Stimulated activated CD4-positive, alpha-beta T cell treated with anti-CD3 and anti-CD28 coated beads, Interleukin-2, amount 100 ng/mL, for 48 hours (primary cell): ENCODE measurements at regions not wholly inside any gene's neighbourhood (a gene's known extent, or its start where the extent isn't known, plus 50 kb on each side); places are given as distances from the start of the nearest gene placed in this dataset.
"Not testable (repeated sequence)": the region's sequence is repeated elsewhere in the genome, so short reads cannot be mapped to it uniquely, and the experiment has no call there.

ENCODE experiments used
- DNase-seq, 2 donors: peaks; one replicate each; pipeline ENCODE4 v3.0.0-alpha.2; 2020

DNA sequence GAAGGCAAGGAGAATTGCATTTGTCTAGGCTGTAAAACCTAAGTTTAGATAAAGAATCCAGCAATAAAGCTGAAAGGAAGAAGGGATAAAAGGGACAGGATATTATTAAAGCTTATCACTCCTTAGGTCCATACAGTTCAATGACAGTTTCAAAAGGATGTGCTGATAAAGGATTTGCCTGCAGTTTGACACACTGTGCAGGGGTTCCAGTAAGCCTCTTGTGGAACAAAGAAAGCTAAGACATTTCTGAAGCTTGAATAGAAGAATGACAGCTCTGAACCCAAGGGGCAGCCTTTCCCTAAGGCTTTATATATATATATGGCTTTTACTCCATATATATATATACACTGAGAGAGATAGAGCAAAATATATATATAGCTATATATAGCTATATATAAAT lies 276.8 kb upstream of the GRM3 start:
- no peak for DNase-seq

DNA sequence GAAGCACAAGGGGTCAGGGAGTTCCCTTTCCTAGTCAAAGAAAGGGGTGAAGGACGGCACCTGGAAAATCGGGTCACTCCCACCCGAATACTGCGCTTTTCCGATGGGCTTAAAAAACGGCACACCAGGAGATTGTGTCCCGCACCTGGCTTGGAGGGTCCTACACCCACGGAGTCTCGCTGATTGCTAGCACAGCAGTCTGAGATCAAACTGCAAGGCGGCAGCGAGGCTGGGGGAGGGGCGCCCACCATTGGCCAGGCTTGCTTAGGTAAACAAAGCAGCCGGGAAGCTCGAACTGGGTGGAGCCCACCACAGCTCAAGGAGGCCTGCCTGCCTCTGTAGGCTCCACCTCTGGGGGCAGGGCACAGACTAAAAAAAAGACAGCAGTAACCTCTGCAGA lies 303.3 kb upstream of the GRM3 start:
- DNase-seq, result not testable (repeated sequence)

DNA sequence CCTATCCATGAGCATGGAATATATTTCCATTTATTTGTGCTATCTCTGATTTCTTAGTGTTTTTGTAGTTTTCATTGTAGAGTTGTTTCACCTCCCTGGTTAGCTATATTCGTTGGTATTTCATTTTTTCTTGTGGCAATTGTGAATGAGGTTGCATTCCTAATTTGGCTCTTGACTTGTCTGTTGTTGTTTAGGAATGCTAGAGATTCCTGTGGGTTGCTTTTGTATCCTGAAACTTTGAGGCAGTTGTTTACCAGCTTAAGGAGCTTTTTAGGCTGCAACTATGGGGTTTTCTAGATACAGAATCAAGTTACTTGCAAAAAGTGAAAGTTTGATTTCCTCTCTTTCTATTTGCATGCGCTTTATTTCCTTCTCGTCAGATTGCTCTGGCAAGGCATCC lies 304.7 kb upstream of the GRM3 start:
- DNase-seq, result no peak

DNA sequence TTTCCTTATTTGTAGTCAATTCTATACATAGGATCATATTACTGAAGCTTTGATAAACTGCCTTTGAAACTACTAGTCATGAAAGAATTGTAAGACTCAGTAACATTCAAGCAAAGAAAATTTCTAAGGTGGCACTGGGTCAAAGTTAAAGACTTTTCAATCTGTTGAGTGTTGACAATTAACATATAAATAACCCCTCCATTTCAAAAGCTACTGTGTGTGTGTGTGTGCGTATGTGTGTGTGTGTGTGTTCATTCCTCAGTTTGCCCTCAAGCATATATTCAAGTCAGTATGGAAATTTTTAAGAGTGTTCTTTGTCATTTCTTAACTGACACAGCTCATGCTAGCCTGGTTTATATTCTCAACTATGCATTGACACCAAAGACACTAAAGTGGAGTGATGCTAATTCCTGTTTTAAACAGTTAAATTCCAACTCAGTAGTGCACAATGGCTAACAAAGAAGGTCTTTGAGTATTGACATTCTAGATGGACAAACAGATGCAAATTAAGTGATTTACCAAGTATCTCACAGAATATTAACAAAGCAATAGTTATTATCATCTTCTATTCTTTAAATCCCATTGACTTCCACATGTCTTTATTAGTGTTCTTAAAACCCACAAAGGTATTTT lies 314.8 kb upstream of the GRM3 start:
- no peak for DNase-seq

DNA sequence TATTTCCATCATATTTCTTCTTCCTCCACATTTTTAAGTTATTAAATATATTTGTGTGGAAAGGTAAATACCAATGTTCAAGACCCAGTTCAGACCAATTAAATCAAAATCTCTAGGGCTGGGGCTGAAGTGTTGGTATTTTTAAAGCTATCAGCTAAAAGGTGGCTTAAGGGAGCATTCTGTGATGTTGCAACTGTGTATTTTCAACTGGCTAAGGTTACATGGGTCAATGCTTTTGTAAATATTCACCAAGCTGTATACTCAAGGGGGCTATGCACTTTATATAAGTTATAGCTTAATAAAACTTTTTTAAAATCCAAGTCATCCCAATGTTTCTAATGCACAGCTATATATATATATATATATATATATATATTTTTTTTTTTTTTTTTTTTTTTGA lies 316.9 kb upstream of the GRM3 start:
- no peak for DNase-seq

DNA sequence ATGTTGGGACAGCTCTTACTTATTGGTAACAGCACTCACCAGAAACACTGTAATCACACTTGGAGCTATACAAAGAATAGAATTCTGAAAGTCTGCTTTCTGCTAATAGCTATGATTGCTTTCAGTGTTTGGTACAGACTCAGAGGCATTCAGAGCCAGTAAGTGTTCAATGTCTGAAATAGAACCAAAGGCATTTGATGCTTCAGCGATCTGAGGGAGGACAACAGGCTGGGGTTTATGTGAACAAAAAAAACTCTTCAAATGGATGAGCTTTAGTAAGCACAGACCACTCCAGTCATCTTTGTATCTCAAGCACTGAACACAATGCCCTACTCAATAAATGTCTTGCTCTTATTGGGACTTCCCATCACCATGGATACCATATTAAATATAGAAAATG lies 322.8 kb upstream of the GRM3 start:
- DNase-seq, result no peak

DNA sequence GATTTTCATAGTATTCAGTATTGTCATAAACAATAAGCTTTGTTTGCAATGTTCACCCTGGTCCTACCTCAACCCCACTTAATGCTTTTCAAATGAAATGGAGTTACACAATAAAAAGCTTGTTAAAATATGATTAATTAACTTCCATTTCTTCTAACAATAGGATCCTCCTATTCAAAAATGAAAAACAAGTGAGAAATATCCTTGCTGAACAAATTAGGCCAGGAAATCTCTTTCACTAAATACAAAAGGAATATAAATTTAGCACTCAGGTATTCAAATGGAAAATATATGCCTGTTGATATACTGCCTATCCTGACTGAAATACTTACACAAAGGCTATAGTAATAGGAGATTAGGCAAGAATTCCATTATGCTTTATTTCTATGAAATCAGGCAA lies 323.4 kb upstream of the GRM3 start:
- no peak for DNase-seq

DNA sequence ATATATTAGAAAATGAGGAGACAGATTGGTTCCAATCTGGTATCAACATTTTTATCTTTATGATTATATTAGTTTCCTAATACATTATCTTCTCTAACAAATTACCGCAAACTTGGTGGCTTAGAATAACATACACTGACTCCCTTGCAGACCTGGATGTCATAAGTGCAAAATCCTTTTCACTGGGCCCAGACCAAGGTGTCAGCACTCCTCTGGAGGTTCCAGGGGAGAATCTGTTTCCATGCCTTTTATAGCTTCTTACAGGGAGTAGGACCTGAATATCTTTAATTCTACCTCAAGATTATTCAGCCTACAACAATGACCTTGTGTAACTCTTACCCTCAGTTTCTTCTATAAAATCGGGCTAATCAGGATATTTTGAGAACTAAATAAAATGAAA lies 329.9 kb upstream of the GRM3 start:
- no peak for DNase-seq

DNA sequence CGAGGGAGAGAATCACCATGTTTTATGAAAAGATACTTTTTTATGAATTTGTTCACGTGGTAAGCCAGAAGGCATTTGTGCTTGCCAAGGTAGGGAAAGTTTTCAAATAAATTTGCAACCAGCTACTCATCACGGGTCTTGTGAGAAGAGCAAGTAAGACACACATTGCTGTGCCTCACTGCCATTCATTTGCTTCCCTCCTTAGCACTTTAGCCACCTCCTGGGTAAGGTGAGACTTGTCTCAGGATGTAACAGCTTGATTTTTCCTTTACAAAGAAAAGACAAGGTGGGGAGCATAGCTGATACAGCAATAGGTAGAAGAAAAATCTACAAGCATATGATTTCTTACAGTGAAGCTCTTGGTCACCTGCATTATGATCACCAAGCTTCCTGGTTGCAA lies 342.4 kb upstream of the GRM3 start:
- no peak for DNase-seq

DNA sequence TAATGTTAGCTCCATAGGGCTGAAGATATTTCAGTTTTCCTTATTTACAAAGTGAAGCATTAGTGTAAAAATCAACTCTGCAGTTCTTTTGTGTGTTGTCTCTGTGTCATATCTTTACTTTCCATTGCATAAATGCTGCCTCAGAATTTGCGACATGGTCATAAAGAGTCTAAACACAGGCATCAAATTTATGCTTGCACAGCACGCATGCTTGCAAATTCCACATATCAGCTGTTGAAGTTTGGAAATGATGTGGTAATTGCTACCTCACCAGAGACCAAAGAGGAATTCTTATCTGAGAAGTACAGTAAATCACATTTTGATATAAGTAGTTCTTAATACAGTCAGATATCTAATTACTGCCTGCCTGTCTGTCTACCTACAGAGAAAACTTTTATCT lies 348.2 kb upstream of the GRM3 start:
- DNase-seq, result no peak

DNA sequence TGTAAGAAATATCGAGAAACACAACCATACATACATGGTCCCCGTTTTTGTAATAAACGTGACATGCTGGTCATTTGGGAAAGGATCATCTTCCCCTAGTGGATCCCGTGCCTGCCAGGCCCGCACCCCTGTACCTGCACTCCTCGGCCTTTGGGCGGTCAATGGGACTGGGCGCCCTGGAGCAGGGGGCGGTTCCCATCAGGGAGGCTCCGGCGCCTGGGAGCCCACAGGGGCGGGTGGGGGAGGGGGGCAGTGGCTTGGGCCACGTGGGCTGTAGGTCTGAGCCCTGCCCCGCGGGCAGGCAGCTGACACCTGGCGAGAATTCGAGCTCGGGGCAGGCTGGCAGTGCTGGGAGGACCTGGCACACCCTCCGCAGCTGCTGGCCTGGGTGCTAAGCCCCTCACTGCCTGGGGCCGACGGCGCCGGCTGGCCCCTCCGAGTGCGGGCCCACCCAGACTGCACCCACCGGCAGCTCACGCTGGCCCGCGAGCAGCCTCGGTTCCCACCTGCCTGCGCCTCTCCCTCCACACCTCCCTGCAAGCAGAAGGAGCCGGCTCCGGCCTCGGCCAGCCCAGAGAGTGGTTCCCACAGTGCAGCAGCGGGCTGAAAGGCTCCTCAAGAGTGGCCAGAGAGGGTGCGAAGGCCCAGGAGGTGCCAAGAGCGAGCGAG lies 361.6 kb upstream of the GRM3 start:
- DNase-seq, result no peak

DNA sequence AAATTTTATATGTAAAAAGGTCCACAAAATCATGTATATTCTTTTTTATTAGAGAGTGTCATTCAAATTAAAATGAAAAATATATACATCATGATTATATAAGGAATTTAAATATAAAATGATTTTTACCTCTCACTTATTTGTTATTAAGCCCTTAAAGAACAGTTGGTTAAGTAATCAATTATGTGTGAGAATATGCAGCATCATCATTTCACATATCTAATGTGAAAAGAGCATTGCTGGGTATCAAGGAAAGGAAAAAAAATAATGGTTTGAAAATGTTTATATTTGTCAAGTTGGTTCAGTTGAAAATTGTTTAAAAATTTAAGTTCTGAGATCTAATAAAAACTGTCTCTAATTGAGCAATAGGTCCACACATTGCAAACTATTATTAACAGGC lies 363.6 kb upstream of the GRM3 start:
- DNase-seq, result no peak

DNA sequence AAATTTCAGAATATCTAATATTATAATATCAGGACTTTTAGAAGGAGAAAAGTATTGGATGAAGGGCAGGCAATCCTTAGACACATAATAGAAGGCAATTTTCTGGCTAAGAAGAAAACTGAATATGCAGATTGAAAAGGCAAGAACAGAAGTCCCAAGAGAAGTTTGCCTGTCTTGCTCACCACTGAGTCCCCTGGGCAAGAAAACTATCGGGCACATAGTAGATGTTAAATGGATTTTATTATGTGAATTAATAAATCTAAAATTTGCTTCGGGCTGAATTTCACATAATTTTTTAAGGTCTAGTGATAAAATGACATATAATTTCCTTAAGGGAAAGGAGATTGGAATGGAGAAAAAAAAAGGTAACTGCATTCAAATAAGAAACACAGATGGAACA lies 380.9 kb upstream of the GRM3 start:
- no peak for DNase-seq

DNA sequence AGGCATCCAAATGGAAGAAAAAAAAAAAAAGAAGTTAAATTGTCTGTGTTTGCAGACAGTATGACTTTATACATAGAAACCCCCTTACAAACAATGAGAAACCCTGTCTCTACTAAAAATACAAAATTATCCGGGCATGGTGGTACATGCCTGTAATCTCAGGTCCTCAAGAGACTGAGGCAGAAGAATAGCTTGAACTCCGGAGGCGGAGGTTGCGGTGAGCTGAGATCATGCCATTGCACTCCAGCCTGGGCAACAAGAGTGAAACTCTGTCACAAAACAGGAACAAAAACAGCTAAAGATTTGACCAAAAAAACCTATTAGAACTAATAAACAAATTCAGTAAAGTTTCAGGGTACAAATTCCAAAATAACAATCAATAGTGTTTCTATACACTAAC lies 385.8 kb upstream of the GRM3 start:
- no peak for DNase-seq

DNA sequence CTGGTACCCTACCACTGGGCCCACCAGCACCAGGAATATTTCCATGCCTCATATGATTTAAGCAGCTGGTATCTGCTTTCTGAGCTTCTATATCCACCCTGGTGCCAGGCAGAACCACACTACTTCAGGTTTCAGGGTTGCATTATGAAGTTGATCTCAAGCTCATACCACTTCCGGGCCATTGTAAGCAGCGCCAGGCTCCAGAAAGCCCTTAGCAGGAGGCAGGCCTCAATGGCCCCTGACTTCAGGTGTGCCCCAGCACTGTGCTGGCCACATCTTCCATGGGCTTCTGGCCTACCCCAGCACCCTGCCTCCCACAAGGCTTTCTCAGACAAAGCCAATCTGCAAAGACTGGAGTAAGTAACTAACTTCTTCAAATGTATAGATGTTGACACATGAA lies 391.3 kb upstream of the GRM3 start:
- no peak for DNase-seq

DNA sequence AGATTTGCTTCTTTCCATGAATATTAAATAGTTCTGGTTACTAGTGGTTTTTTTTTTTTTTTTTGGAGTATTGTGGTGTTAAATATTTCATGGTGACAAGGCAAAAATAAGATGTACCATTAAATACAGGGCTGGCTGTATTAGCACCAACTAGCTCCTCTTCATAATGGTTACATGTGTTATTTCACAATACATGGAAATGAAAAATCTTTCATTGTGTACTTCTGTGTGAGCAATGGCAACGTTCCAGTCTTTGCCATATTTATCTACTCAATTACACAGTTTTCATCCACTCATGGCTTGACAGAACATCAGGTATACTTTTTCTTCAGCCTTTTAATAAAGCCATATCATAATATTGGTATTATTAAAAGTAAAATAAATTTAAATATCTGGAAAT lies 394.7 kb upstream of the GRM3 start:
- DNase-seq, result no peak

DNA sequence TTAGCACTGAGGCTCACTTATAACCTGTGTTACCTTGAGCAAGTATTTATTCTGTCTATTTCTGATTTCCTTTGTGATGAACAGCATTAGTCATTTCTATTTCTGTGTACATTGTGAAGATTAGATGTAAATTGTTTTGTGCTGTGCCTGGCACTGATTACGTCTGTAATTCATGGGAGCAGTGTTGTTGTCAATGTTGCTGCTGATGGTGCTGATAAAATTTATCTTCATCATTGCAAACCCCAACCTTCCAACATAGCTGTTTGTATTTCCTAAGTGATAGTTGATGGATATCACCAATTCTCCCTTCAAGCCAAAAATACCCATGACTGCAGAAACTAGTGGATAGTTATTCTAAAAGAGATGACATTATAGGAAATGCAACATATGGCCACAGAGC lies 400.5 kb upstream of the GRM3 start:
- no peak for DNase-seq

DNA sequence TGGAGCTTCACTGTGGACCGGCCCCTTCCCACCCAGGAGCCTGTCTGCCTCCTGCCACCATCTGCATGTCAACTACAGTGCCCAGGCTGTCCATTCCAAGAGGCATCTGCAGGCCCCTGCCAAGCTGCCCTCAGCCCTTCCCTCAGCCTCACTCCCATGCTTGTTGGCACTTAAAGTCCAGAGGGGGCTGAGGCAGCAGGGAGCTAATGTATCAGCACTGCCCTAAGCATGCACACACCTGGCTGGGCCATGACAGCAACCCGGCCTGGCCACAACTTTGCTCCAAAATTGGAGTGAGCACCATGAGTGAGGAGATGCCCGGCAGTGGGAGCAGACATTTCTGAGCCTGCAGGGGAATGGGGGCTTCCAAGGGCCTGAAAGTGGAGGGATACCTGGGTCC lies 417.5 kb upstream of the GRM3 start:
- no peak for DNase-seq

DNA sequence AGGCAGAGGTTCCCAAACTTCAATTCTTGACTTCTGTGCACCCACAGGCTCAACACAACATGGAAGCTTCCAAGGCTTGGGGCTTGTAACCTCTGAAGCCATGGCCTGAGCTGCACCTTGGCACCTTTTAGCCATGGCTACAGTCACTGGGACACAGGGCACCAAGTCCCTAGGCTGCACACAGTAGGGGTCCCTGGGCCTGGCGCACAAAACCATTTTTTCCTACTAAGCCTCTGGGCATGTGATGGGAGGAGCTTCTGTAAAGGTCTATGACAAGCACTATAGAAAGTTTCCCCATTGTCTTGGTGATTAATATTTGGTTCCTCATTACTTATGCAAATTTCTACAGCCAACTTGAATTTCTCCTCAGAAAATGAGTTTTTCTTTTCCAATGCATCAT lies 420.9 kb upstream of the GRM3 start:
- DNase-seq, result no peak

DNA sequence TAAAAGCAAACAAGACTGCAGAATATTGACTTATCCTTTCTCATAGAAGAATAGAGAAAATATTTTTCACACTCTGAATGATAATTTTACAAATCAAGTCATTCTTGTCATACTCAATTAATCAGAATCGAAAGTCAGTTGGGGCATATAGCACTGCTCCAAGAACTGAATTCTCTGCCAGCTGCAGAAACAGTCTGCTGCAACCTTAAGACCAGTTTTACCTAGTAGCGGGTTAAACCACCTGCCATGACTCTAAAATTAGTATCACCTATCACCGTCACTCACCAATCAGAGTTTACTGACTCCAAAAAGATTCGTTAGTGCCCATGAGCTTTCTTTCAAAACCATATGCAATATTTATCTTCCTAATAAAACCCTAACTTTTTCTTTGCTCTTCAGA lies 429.0 kb upstream of the GRM3 start:
- no peak for DNase-seq

DNA sequence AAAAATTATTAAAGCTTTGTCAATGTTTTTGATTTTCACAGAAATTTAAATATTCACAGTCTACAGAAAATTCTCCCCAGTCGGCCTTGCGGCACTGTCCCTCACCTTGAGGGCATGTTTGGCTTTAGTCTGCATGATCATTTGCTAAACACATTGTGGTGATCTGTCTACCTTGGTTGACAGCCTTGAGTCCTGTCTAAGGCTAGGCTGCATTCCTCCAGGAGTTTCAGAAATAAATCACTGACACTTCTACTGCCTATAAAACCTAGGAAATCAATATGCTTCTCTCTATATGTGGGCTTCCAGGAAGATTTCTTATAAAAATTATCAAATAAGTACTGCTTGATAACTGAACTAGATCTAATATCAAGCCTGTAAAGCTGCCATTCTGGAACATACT lies 430.7 kb upstream of the GRM3 start:
- DNase-seq, result no peak

DNA sequence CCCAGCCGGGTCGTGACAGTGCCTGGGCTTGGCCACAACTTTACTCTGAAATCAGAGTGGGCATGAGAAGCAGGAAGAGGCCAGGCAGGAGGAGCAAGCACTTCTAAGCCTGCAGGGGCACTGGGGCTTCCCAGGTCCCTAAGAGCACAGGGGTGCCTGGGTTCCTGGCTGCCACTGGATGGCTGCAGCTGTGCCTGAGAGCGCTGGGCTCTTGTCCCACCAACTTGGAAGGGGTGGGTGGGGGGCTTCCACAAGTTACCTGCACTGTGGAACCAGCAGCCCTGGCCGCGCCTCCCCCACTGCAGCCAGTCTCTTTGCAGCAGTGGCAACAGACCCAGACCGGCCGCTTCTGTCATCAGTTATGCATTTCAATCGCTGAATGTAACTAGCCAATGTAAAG lies 434.7 kb upstream of the GRM3 start:
- DNase-seq, result no peak

DNA sequence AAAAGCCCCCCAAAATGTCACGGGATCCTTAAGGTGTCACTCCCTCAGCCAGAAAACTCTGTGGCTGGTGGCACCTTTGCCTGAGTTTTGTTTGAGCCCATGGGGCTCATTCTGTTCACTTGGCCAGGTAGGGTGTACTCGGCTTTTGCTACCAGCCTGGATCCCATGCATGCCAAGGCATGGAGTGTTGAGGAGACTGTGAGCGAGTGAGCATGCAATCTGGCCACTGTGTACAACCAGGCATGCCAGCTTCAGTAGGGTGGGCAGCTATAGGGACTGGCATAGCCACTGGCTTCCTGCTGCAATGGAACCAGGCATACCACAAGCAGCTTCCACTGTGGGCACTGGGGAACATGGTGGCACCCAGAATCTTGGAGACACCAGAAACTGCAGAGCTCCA lies 436.0 kb upstream of the GRM3 start:
- no peak for DNase-seq

DNA sequence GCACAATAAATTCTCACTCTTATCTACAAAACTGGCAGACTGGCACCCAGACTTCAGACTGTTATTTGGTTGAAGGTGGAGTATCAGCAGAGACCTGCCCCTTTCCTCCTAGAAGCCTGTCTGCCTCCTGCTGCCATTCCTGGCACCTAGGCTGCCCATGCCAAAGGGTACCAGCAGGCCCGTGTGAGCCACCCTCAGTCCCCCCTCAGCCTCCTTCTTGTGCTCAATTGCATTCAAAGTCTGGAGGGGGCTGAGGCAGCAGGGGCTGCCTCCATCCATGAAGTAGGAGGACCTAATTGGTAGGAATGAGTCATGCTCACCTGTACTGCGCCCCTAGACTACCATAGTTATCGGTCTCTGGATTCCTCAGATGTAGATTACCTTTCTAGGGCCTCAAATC lies 440.9 kb upstream of the GRM3 start:
- no peak for DNase-seq

DNA sequence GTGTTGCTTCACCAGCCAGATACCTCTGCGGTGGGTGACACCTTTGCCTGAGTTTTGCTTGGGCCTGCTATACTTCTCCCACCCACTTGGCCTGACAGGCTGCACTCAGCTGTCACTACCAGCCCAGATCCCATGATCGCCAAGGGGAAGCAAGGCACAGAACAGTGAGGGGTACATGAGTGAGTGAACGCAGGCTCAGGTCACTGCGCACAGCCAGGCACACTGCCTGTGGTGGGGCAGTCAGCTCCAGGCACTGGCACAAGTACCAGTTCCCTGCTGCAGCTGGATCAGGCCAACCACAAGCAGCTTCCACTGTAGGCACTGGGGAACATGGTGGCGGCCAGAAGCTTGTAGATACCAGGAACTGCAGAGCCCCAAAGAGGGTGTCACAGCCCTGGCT lies 441.9 kb upstream of the GRM3 start:
- no peak for DNase-seq
